HEK293 (cell line): ENCODE measurements at regions not wholly inside any gene's neighbourhood (a gene's known extent, or its start where the extent isn't known, plus 50 kb on each side); places are given as distances from the start of the nearest gene placed in this dataset.

Source experiments
- CTCF ChIA-PET: fragments of 350-600 bp; formaldehyde crosslinking; extraction: SDS; loops from one replicate; lab custom pipeline; 2021; ENCODE audit warnings: antibody characterized with exemption; lab: Yijun Ruan, JAX
- POLR2A ChIA-PET: fragments of 300-600 bp; formaldehyde crosslinking; extraction: SDS; loops from one replicate; lab custom pipeline; 2020; ENCODE audit warnings: antibody characterized with exemption, inconsistent platforms; lab: Yijun Ruan, JAX
- H3K27ac ChIP-seq: fragments of 200-500 bp; sonication (Bioruptor generic); 2 replicates; pipeline ENCODE4 v1.5.1; 2014; ENCODE audit warnings: low read depth, low read length, control low read depth, inconsistent platforms; ENCODE audit errors: extremely low read depth
- H3K36me3 ChIP-seq, 2 experiments: fragments of 200-500 bp in 1 of 2; sonication (Bioruptor generic) in 1 of 2; 1 replicate in 1 of 2; 2 replicates in 1 of 2; pipeline ENCODE4 v1.5.1; 2014 to 2017; ENCODE audit warnings: inconsistent platforms in 2 of 2, low read length in 2 of 2; ENCODE audit not compliant: control insufficient read depth in 2 of 2, insufficient read depth in 1 of 2
- H3K4me1 ChIP-seq: fragments of 200-500 bp; sonication (Bioruptor generic); 2 replicates; pipeline ENCODE4 v1.5.1; 2014; ENCODE audit warnings: mild to moderate bottlenecking, low read length, inconsistent platforms; ENCODE audit not compliant: control insufficient read depth, insufficient read depth
- H3K4me3 ChIP-seq: 2 replicates; pipeline ENCODE4 v1.5.1; 2011; ENCODE audit warnings: low read depth, mild to moderate bottlenecking, control low read depth, low read length, moderate library complexity
- H3K9me3 ChIP-seq: fragments of 200-500 bp; sonication (Bioruptor generic); 2 replicates; pipeline ENCODE4 v1.5.1; 2014; ENCODE audit warnings: low read depth, low read length, inconsistent platforms; ENCODE audit not compliant: control insufficient read depth, insufficient read depth
- EGR2 ChIP-seq: fragments of 450-650 bp; formaldehyde crosslinking; IDR thresholded peaks from 2 replicates; pipeline ENCODE4 v1.5.1; 2016; ENCODE audit warnings: low read depth, missing biosample characterization, missing genetic modification characterization
- GLIS2 ChIP-seq: fragments of 450-650 bp; formaldehyde crosslinking; IDR thresholded peaks from 2 replicates; pipeline ENCODE4 v1.5.1; 2016; ENCODE audit warnings: missing biosample characterization, missing genetic modification characterization
- IKZF3 ChIP-seq: fragments of 450-650 bp; IDR thresholded peaks from 2 replicates; pipeline ENCODE4 v1.5.0; 2018; ENCODE audit warnings: missing biosample characterization, mild to moderate bottlenecking, missing genetic modification characterization, moderate library complexity
- MEIS1 ChIP-seq: sonication (generic); formaldehyde crosslinking; IDR thresholded peaks from 2 replicates; pipeline ENCODE4 v1.8.1; 2022; ENCODE audit warnings: missing genetic modification reagents, mild to moderate bottlenecking, borderline replicate concordance
- MZF1 ChIP-seq: fragments of 450-650 bp; formaldehyde crosslinking; IDR thresholded peaks from 2 replicates; pipeline ENCODE4 v1.5.1; 2017; ENCODE audit warnings: missing biosample characterization, missing genetic modification characterization, borderline replicate concordance
- ZBTB7A ChIP-seq: fragments of 450-650 bp; formaldehyde crosslinking; IDR thresholded peaks from 2 replicates; pipeline ENCODE4 v1.5.1; 2016; ENCODE audit warnings: low read depth, missing biosample characterization, missing genetic modification characterization
- ZFHX2 ChIP-seq: fragments of 450-650 bp; formaldehyde crosslinking; conservative IDR thresholded peaks from 2 replicates; pipeline ENCODE4 v1.5.1; 2016; ENCODE audit warnings: missing biosample characterization, missing genetic modification characterization
- ZIC2 ChIP-seq: fragments of 450-650 bp; formaldehyde crosslinking; IDR thresholded peaks from 2 replicates; pipeline ENCODE4 v1.5.1; 2016; ENCODE audit warnings: missing biosample characterization, missing genetic modification characterization
- ZNF302 ChIP-seq: fragments of 450-650 bp; formaldehyde crosslinking; IDR thresholded peaks from 2 replicates; pipeline ENCODE4 v1.5.1; 2016; ENCODE audit warnings: missing biosample characterization, missing genetic modification characterization, low read depth
- ZNF341 ChIP-seq: fragments of 450-650 bp; formaldehyde crosslinking; IDR thresholded peaks from 2 replicates; pipeline ENCODE4; 2016; ENCODE audit warnings: low read depth, missing biosample characterization, missing genetic modification characterization
- ZNF366 ChIP-seq: fragments of 450-650 bp; formaldehyde crosslinking; conservative IDR thresholded peaks from 2 replicates; pipeline ENCODE4 v1.5.1; 2016; ENCODE audit warnings: missing biosample characterization, missing genetic modification characterization
- ZNF530 ChIP-seq: fragments of 450-650 bp; formaldehyde crosslinking; IDR thresholded peaks from 2 replicates; pipeline ENCODE4 v1.5.1; 2016; ENCODE audit warnings: low read depth, missing biosample characterization, missing genetic modification characterization
- ZNF544 ChIP-seq: fragments of 450-650 bp; formaldehyde crosslinking; IDR thresholded peaks from 2 replicates; pipeline ENCODE4 v1.5.0; 2017; ENCODE audit warnings: missing biosample characterization, missing genetic modification characterization
- ZNF596 ChIP-seq: fragments of 450-650 bp; IDR thresholded peaks from 2 replicates; pipeline ENCODE4 v1.5.0; 2018; ENCODE audit warnings: missing biosample characterization, mild to moderate bottlenecking, missing genetic modification characterization, moderate library complexity
- ZNF600 ChIP-seq: fragments of 450-650 bp; formaldehyde crosslinking; IDR thresholded peaks from 2 replicates; pipeline ENCODE4 v1.5.1; 2016; ENCODE audit warnings: missing biosample characterization, missing genetic modification characterization
- ZNF626 ChIP-seq: fragments of 450-650 bp; sonication (Bioruptor Pico); formaldehyde crosslinking; IDR thresholded peaks from 2 replicates; pipeline ENCODE4 v1.5.1; 2018; ENCODE audit warnings: missing biosample characterization, missing genetic modification characterization, inconsistent platforms
- ZNF639 ChIP-seq: fragments of 450-650 bp; formaldehyde crosslinking; IDR thresholded peaks from 2 replicates; pipeline ENCODE4 v1.5.1; 2016; ENCODE audit warnings: missing biosample characterization, missing genetic modification characterization
- ZSCAN16 ChIP-seq: fragments of 450-650 bp; formaldehyde crosslinking; IDR thresholded peaks from 2 replicates; pipeline ENCODE4 v1.5.1; 2016; ENCODE audit warnings: missing biosample characterization, missing genetic modification characterization
- TF ChIP-seq, protein P1 (sequence below): fragments of 450-650 bp; IDR thresholded peaks from 2 replicates; pipeline ENCODE4 v1.5.1; 2018; ENCODE audit warnings: missing biosample characterization, missing genetic modification characterization
- TF ChIP-seq, protein P2 (sequence below): fragments of 450-650 bp; formaldehyde crosslinking; IDR thresholded peaks from 2 replicates; pipeline ENCODE4 v1.5.1; 2016; ENCODE audit warnings: missing biosample characterization, missing genetic modification characterization, borderline replicate concordance
- TF ChIP-seq, protein P3 (sequence below): fragments of 450-650 bp; formaldehyde crosslinking; optimal IDR thresholded peaks from 2 replicates; pipeline ENCODE3; 2016; ENCODE audit warnings: missing biosample characterization, mild to moderate bottlenecking, missing genetic modification characterization

DNA sequence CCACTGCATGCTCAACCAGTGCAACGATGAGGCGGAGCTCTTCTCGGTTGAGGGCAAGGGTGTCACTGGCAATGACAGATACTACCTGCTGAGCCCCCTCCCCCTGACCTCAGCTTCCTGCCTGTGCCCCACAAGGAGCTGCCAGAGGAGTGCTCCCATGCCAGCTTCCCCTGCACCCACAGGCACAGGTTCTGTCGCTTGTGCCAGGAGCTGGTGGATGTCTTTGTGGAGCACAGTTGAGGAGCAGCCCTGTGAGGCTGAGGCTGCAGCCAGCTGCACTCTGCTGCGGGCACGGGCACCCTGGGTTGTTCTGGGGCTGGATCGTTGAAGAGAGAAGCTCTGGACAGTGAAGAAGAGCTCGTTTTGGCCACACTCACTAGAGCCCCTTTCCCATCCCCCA is 165.3 kb upstream of the ZNF267 start:
- Histone ChIP-seq H3K4me1 (peaks cover 3% of the 10 kb centered on the region; the same call in 1 of the 2 replicates), H3K36me3 (peaks cover 0 to 67% of the 10 kb centered on the region in 2 experiments; a peak in 1 of 3 replicates), H3K27ac (no peak overlapping the region), H3K4me3 (no peak overlapping the region), H3K9me3 (no peaks in the 10 kb centered on the region)
- TF ChIP-seq ZNF600 (tag by site-specific recombination) (no peak), ZIC2 (0 out of 2 replicates have a peak, but pooled peaks have one; percentile 9)
- ChIA-PET CTCF (interaction anchor here (1.0 kb wide), 1 partner anchor 8 kb away, joined by 3 read pairs; no protein-coding TSS in a partner anchor), POLR2A (no interaction called here)

GRCh38 chr16:31709181-31709580 is 164.4 kb upstream of the ZNF267 start:
- Histone ChIP-seq H3K9me3 (no peaks in the 10 kb centered on the region), H3K27ac (no peak overlapping the region)
- POLR2A ChIA-PET, result interaction anchor here (0.5 kb wide), 1 partner anchor 663 kb away, joined by 4 read pairs; no protein-coding TSS in a partner anchor
- TF ChIP-seq ZBTB7A (tag by site-specific recombination) (no peak), MZF1 (no peak), ZFHX2 (no peak), GLIS2 (tag by site-specific recombination) (no peak), ZNF639 (tag by site-specific recombination) (no peak), MEIS1 (CRISPR knock-in tag) (no peak), EGR2 (tag by site-specific recombination) (no peak), IKZF3 (no peak), ZNF596 (tag by site-specific recombination) (no peak), ZNF302 (no peak), ZNF341 (no peak), ZNF626 (tag by site-specific recombination) (no peak), ZNF366 (tag by site-specific recombination) (no peak), ZNF530 (tag by site-specific recombination) (no peak), ZSCAN16 (tag by site-specific recombination) (no peak), ZNF544 (tag by site-specific recombination) (no peak)
- TF ChIP-seq, protein P1, sequence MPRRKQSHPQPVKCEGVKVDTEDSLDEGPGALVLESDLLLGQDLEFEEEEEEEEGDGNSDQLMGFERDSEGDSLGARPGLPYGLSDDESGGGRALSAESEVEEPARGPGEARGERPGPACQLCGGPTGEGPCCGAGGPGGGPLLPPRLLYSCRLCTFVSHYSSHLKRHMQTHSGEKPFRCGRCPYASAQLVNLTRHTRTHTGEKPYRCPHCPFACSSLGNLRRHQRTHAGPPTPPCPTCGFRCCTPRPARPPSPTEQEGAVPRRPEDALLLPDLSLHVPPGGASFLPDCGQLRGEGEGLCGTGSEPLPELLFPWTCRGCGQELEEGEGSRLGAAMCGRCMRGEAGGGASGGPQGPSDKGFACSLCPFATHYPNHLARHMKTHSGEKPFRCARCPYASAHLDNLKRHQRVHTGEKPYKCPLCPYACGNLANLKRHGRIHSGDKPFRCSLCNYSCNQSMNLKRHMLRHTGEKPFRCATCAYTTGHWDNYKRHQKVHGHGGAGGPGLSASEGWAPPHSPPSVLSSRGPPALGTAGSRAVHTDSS (tag by site-specific recombination), result no peak
- TF ChIP-seq, protein P2, sequence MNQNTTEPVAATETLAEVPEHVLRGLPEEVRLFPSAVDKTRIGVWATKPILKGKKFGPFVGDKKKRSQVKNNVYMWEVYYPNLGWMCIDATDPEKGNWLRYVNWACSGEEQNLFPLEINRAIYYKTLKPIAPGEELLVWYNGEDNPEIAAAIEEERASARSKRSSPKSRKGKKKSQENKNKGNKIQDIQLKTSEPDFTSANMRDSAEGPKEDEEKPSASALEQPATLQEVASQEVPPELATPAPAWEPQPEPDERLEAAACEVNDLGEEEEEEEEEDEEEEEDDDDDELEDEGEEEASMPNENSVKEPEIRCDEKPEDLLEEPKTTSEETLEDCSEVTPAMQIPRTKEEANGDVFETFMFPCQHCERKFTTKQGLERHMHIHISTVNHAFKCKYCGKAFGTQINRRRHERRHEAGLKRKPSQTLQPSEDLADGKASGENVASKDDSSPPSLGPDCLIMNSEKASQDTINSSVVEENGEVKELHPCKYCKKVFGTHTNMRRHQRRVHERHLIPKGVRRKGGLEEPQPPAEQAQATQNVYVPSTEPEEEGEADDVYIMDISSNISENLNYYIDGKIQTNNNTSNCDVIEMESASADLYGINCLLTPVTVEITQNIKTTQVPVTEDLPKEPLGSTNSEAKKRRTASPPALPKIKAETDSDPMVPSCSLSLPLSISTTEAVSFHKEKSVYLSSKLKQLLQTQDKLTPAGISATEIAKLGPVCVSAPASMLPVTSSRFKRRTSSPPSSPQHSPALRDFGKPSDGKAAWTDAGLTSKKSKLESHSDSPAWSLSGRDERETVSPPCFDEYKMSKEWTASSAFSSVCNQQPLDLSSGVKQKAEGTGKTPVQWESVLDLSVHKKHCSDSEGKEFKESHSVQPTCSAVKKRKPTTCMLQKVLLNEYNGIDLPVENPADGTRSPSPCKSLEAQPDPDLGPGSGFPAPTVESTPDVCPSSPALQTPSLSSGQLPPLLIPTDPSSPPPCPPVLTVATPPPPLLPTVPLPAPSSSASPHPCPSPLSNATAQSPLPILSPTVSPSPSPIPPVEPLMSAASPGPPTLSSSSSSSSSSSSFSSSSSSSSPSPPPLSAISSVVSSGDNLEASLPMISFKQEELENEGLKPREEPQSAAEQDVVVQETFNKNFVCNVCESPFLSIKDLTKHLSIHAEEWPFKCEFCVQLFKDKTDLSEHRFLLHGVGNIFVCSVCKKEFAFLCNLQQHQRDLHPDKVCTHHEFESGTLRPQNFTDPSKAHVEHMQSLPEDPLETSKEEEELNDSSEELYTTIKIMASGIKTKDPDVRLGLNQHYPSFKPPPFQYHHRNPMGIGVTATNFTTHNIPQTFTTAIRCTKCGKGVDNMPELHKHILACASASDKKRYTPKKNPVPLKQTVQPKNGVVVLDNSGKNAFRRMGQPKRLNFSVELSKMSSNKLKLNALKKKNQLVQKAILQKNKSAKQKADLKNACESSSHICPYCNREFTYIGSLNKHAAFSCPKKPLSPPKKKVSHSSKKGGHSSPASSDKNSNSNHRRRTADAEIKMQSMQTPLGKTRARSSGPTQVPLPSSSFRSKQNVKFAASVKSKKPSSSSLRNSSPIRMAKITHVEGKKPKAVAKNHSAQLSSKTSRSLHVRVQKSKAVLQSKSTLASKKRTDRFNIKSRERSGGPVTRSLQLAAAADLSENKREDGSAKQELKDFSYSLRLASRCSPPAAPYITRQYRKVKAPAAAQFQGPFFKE (tag by site-specific recombination), result no peak
- TF ChIP-seq, protein P3, sequence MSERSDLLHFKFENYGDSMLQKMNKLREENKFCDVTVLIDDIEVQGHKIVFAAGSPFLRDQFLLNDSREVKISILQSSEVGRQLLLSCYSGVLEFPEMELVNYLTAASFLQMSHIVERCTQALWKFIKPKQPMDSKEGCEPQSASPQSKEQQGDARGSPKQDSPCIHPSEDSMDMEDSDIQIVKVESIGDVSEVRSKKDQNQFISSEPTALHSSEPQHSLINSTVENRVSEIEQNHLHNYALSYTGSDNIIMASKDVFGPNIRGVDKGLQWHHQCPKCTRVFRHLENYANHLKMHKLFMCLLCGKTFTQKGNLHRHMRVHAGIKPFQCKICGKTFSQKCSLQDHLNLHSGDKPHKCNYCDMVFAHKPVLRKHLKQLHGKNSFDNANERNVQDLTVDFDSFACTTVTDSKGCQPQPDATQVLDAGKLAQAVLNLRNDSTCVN, result no peak
- TF ChIP-seq, all 188 proteins: peak for 0
- Histone ChIP-seq H3K4me3 (no peak overlapping the region), H3K36me3 (peaks cover 0 to 59% of the 10 kb centered on the region in 2 experiments; a peak in 1 of 3 replicates), H3K4me1 (peaks cover 3% of the 10 kb centered on the region; the same call in 1 of the 2 replicates)
- CTCF ChIA-PET, result interaction anchor here (1.0 kb wide), 1 partner anchor 8 kb away, joined by 3 read pairs; no protein-coding TSS in a partner anchor
